ENCODE measurements at regions not wholly inside any gene's neighbourhood (a gene's known extent, or its start where the extent isn't known, plus 50 kb on each side); places are given as distances from the start of the nearest gene placed in this dataset.

DNA sequence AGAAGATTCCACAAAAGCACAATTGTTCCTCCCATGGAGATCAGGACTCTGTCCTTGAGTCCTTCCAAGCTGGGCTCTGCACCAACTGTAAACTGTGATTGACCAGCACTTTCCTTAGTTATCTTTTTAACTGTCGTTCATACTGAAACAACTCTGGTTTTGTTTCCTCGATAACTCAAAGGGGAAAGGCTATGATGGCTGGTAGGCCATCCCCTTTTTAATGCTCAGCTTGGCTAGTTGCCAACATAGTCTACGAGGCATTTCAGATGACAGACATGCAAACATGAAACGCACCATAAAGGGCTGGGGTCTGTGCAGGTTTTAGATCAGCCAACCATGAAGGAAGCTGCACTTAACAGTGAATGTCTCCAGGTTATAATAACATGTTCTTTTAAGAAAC is 497.1 kb upstream of the ARID1B start:
- TF ChIP-seq FOXP2 (optimal IDR thresholded peaks at IDR 0.05; ENCODE audit: control extremely low read depth, extremely low read length, insufficient read depth) (no peak), POLR2AphosphoS5 (IDR thresholded peaks at IDR 0.05; ENCODE audit: borderline replicate concordance, low read depth, low read length) (no peak), EZH2 (IDR thresholded peaks at IDR 0.05) (no peak)

All from SK-N-MC (cell line).